ENCODE measurements at regions not wholly inside any gene's neighbourhood (a gene's known extent, or its start where the extent isn't known, plus 50 kb on each side); places are given as distances from the start of the nearest gene placed in this dataset.

DNA sequence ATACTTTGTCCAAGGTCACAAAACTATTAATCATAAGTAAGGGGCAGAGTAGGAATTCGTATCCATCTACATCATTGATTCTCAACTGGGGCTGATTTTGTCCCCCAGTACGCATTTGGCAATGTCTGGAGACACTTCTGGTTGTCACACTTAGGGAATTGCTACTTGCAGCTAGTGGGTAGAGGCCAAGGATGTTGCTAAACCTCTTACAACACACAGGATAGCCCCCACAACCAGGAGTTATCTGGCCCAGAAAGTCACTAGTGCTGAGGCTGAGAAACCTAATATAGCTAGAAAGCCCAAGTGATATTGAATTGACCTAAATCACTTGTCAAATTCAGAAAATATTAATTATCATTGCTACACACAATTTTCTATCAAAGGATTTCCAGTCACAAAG lies 120.4 kb upstream of the ABCA1 start (continued):
- TF ChIP-seq IRF9 (tag; IDR thresholded peaks at IDR 0.05): no peak
- no peak for TF ChIP-seq ZNF644 (tag; IDR thresholded peaks at IDR 0.05; ENCODE audit: low read depth)
- no peak for TF ChIP-seq STAT5A (IDR thresholded peaks at IDR 0.05; ENCODE audit: borderline replicate concordance, low read length)
- TF ChIP-seq FOXA3 (CRISPR knock-in tag; conservative IDR thresholded peaks at IDR 0.05 in 1 of 2, IDR thresholded peaks at IDR 0.05 in 1 of 2): no peak
- no peak for TF ChIP-seq BACH1 (tag; IDR thresholded peaks at IDR 0.05)

GRCh38 chr9:105050296-105050695 lies 122.3 kb upstream of the ABCA1 start:
- intact Hi-C loops (cut with micrococcal nuclease) (no loop called here), in situ Hi-C loops (cut with MboI) (no loop called here)
- Histone ChIP-seq H2AFZ (ENCODE audit: low read depth, low read length) (no peak overlapping the region), H3K9ac (ENCODE audit: insufficient read depth in 1 of 2, low read depth in 2 of 2, low read length in 2 of 2) (no peak overlapping the region), H3K27me3 (ENCODE audit: control insufficient read depth in 2 of 2, insufficient read depth in 2 of 2, low read length in 2 of 2) (peaks cover 0 to 2% of the 10 kb centered on the region in 2 experiments; a peak in 2 of 5 replicates), H3K4me2 (ENCODE audit: insufficient read depth, low read length) (no peak overlapping the region), H3K9me1 (ENCODE audit: control insufficient read depth, insufficient read depth, low read length) (no peaks in the 10 kb centered on the region), H3K9me3 (replicated peaks; ENCODE audit: control insufficient read depth, insufficient read depth, low read depth, low read length) (no peaks in the 10 kb centered on the region), H3K4me3 (no peak overlapping the region), H3K4me1 (replicated peaks in 1 of 2; ENCODE audit: control insufficient read depth in 2 of 2, insufficient read depth in 2 of 2, low read length in 2 of 2) (no peaks in the 10 kb centered on the region), H3K36me3 (ENCODE audit: control insufficient read depth, insufficient read depth, low read length) (no peaks in the 10 kb centered on the region), H4K20me1 (replicated peaks; ENCODE audit: control insufficient read depth, insufficient read depth, low read length) (no peaks in the 10 kb centered on the region), H3K79me2 (ENCODE audit: control insufficient read depth, insufficient read depth, low read length) (no peaks in the 10 kb centered on the region), H3K27ac (ENCODE audit: extremely low read depth, low read depth, low read length) (no peak overlapping the region)
- POLR2A ChIA-PET: interaction anchor here (1.7 kb wide), 1 partner anchor 9 kb away, joined by 4 read pairs; no protein-coding TSS in a partner anchor
- no TSS peak for BruUV-seq (replicated peaks)
- ATAC-seq (no peak), DNase-seq (ENCODE audit: extremely low read depth in 1 of 4, low spot score in 3 of 4) (no peak), FAIRE-seq (no peak)
- CTCF ChIA-PET (ENCODE audit: low intra/inter-chr PET ratio): no interaction called here
- 3% methylated on average over 3 of the region's 3 CpGs for WGBS (ENCODE audit: insufficient coverage, low coverage, missing lambda C conversion rate)
- TF ChIP-seq KLF13 (tag; IDR thresholded peaks at IDR 0.05; ENCODE audit: borderline replicate concordance, low read depth) (no peak), PRMT5 (CRISPR knock-in tag; IDR thresholded peaks at IDR 0.05) (no peak), CSDE1 (IDR thresholded peaks at IDR 0.05) (no peak), MECOM (CRISPR knock-in tag; IDR thresholded peaks at IDR 0.05) (no peak), ZNF655 (CRISPR knock-in tag; IDR thresholded peaks at IDR 0.05) (no peak), ZNF217 (CRISPR knock-in tag; IDR thresholded peaks at IDR 0.05) (no peak), HNRNPLL (IDR thresholded peaks at IDR 0.05; ENCODE audit: low read depth, low read length, poor library complexity, severe bottlenecking) (no peak), SAFB (IDR thresholded peaks at IDR 0.05; ENCODE audit: borderline replicate concordance, low read depth, low read length) (no peak)
- TF ChIP-seq, protein P1, sequence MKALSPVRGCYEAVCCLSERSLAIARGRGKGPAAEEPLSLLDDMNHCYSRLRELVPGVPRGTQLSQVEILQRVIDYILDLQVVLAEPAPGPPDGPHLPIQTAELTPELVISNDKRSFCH (CRISPR knock-in tag; IDR thresholded peaks at IDR 0.05): no peak
- TF ChIP-seq, protein P1 (tag; IDR thresholded peaks at IDR 0.05): no peak
- TF ChIP-seq, protein P2, sequence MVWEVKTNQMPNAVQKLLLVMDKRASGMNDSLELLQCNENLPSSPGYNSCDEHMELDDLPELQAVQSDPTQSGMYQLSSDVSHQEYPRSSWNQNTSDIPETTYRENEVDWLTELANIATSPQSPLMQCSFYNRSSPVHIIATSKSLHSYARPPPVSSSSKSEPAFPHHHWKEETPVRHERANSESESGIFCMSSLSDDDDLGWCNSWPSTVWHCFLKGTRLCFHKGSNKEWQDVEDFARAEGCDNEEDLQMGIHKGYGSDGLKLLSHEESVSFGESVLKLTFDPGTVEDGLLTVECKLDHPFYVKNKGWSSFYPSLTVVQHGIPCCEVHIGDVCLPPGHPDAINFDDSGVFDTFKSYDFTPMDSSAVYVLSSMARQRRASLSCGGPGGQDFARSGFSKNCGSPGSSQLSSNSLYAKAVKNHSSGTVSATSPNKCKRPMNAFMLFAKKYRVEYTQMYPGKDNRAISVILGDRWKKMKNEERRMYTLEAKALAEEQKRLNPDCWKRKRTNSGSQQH (CRISPR knock-in tag; IDR thresholded peaks at IDR 0.05): no peak

Measured in K562 (cell line).